Panc1 (cell line): ENCODE measurements at regions not wholly inside any gene's neighbourhood (a gene's known extent, or its start where the extent isn't known, plus 50 kb on each side); places are given as distances from the start of the nearest gene placed in this dataset.

Source experiments
- ATAC-seq: fragments of 200-7000 bp; cut with Tn5 transposase; 2 replicates; pipeline ENCODE4 v1.9.1; 2020; ENCODE audit warnings: mild to moderate bottlenecking, moderate library complexity
- BruUV-seq: library from RNA; stranded (reverse); fragments of 400-500 nt; replicated peaks from 2 replicates; lab custom pipeline; 2021; lab: Mats Ljungman, UMichigan
- CTCF ChIA-PET: fragments of 300-600 bp; sonication (Branson Sonifier 250); formaldehyde crosslinking; loops from one replicate; lab custom pipeline; 2022; ENCODE audit warnings: antibody characterized with exemption; lab: Charles Lee
- POLR2A ChIA-PET: fragments of 300-600 bp; sonication (Branson Sonifier 250); formaldehyde crosslinking; loops from one replicate; lab custom pipeline; 2022; ENCODE audit warnings: antibody characterized with exemption; lab: Charles Lee
- DNase-seq: peaks from one replicate; pipeline ENCODE4 v3.0.0-alpha.2; 2010; ENCODE audit warnings: low read depth, low spot score
- H3K27ac ChIP-seq: 2 replicates; pipeline ENCODE4 v1.5.1; 2011; ENCODE audit warnings: mild to moderate bottlenecking, low read length, inconsistent platforms
- H3K27me3 ChIP-seq: fragments of 200-500 bp; sonication (Bioruptor generic); 2 replicates; pipeline ENCODE4 v1.6.0; 2014; ENCODE audit warnings: low read length, inconsistent platforms; ENCODE audit not compliant: control insufficient read depth, insufficient read depth
- H3K36me3 ChIP-seq: fragments of 200-500 bp; sonication (Bioruptor generic); 2 replicates; pipeline ENCODE4 v1.5.1; 2014; ENCODE audit warnings: inconsistent platforms, mild to moderate bottlenecking, low read length, moderate library complexity; ENCODE audit not compliant: control insufficient read depth, insufficient read depth
- H3K4me1 ChIP-seq: 2 replicates; pipeline ENCODE4 v1.5.1; 2011; ENCODE audit warnings: inconsistent platforms, mild to moderate bottlenecking, low read length, moderate library complexity; ENCODE audit not compliant: control insufficient read depth, insufficient read depth
- H3K4me3 ChIP-seq, 2 experiments: 2 replicates each; pipeline ENCODE4 v1.5.1; 2011 to 2012; ENCODE audit warnings: low read depth in 2 of 2, low read length in 2 of 2, mild to moderate bottlenecking in 2 of 2, inconsistent platforms in 1 of 2, moderate library complexity in 1 of 2
- H3K9me3 ChIP-seq: fragments of 200-500 bp; sonication (Bioruptor generic); 2 replicates; pipeline ENCODE4 v1.5.1; 2014; ENCODE audit warnings: low read depth, mild to moderate bottlenecking, inconsistent platforms, low read length, moderate library complexity; ENCODE audit not compliant: control insufficient read depth, insufficient read depth
- POLR2AphosphoS5 ChIP-seq: IDR thresholded peaks from 2 replicates; pipeline ENCODE4 v1.6.1; 2012; ENCODE audit warnings: mild to moderate bottlenecking, low read depth, low read length, moderate library complexity
- SIN3A ChIP-seq: IDR thresholded peaks from 2 replicates; pipeline ENCODE4 v1.6.1; 2012; ENCODE audit warnings: low read depth, mild to moderate bottlenecking, low read length, moderate library complexity, borderline replicate concordance; ENCODE audit not compliant: insufficient read depth
- TCF7L2 ChIP-seq: IDR thresholded peaks from 2 replicates; pipeline ENCODE4 v1.6.1; 2011; ENCODE audit warnings: mild to moderate bottlenecking, low read depth, low read length, inconsistent platforms
- in situ Hi-C: cut with HindIII; loops from 2 replicates; pipeline ENCODE4 v1.10.0; 2016; ENCODE audit warnings: low sequenced_read_pairs, low pct_unique_long_range_greater_than_20kb
- intact Hi-C: fragments of 100-400 bp; cut with micrococcal nuclease; formaldehyde crosslinking; loops from one replicate; pipeline ENCODE4 v1.10.0; 2022; ENCODE audit not compliant: unreplicated experiment
- TF ChIP-seq, protein P1 (sequence below): fragments of 450-650 bp; IDR thresholded peaks from 2 replicates; pipeline ENCODE4 v1.5.1; 2017; ENCODE audit warnings: mild to moderate bottlenecking
- TF ChIP-seq, protein P2 (sequence below), 2 experiments: IDR thresholded peaks; 2 replicates each; pipeline ENCODE4 v1.6.1; 2011 to 2012; ENCODE audit warnings: low read depth in 2 of 2, control low read depth in 1 of 2, low read length in 1 of 2, mild to moderate bottlenecking in 1 of 2, moderate library complexity in 1 of 2; ENCODE audit not compliant: insufficient read depth in 1 of 2

DNA sequence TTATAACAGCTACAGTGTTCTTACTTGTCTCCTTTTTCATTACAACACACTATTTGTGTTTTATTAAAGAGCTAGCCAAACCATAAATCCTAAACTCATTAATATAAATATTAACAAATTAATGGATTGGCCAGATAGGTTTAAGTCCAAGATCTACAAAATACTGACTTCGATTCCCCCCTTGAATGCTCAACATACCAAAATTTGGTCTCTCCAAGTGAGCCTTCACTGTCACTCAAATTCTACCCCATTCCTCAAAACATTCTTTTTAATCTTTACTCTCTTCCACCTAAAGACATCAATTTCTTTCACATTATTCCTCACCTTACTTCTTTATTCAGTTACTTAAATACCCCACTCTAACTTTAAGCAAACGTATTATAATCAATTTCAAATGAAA, 281.5 kb downstream of the ICOS start:
- CTCF ChIA-PET = no interaction called here
- TF ChIP-seq POLR2AphosphoS5 (no peak), TCF7L2 (no peak), SIN3A (no peak)
- TF ChIP-seq, protein P1, sequence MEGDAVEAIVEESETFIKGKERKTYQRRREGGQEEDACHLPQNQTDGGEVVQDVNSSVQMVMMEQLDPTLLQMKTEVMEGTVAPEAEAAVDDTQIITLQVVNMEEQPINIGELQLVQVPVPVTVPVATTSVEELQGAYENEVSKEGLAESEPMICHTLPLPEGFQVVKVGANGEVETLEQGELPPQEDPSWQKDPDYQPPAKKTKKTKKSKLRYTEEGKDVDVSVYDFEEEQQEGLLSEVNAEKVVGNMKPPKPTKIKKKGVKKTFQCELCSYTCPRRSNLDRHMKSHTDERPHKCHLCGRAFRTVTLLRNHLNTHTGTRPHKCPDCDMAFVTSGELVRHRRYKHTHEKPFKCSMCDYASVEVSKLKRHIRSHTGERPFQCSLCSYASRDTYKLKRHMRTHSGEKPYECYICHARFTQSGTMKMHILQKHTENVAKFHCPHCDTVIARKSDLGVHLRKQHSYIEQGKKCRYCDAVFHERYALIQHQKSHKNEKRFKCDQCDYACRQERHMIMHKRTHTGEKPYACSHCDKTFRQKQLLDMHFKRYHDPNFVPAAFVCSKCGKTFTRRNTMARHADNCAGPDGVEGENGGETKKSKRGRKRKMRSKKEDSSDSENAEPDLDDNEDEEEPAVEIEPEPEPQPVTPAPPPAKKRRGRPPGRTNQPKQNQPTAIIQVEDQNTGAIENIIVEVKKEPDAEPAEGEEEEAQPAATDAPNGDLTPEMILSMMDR = no peak
- TF ChIP-seq, protein P2, sequence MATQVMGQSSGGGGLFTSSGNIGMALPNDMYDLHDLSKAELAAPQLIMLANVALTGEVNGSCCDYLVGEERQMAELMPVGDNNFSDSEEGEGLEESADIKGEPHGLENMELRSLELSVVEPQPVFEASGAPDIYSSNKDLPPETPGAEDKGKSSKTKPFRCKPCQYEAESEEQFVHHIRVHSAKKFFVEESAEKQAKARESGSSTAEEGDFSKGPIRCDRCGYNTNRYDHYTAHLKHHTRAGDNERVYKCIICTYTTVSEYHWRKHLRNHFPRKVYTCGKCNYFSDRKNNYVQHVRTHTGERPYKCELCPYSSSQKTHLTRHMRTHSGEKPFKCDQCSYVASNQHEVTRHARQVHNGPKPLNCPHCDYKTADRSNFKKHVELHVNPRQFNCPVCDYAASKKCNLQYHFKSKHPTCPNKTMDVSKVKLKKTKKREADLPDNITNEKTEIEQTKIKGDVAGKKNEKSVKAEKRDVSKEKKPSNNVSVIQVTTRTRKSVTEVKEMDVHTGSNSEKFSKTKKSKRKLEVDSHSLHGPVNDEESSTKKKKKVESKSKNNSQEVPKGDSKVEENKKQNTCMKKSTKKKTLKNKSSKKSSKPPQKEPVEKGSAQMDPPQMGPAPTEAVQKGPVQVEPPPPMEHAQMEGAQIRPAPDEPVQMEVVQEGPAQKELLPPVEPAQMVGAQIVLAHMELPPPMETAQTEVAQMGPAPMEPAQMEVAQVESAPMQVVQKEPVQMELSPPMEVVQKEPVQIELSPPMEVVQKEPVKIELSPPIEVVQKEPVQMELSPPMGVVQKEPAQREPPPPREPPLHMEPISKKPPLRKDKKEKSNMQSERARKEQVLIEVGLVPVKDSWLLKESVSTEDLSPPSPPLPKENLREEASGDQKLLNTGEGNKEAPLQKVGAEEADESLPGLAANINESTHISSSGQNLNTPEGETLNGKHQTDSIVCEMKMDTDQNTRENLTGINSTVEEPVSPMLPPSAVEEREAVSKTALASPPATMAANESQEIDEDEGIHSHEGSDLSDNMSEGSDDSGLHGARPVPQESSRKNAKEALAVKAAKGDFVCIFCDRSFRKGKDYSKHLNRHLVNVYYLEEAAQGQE (IDR thresholded peaks at IDR 0.05; ENCODE audit: insufficient read depth in 1 of 2, low read depth in 2 of 2, low read length in 1 of 2) = no peak
- intact Hi-C loops = no loop called here
- Histone ChIP-seq H3K4me3 (no peak overlapping the region), H3K9me3 (peaks cover 4% of the 10 kb centered on the region; the same call in 1 of the 2 replicates), H3K27ac (no peak overlapping the region), H3K27me3 (no peaks in the 10 kb centered on the region), H3K36me3 (no peaks in the 10 kb centered on the region), H3K4me1 (no peaks in the 10 kb centered on the region)
- ATAC-seq = no peak
- no TSS peak for BruUV-seq
- in situ Hi-C loops = no loop called here
- no peak for DNase-seq
- POLR2A ChIA-PET = no interaction called here

DNA sequence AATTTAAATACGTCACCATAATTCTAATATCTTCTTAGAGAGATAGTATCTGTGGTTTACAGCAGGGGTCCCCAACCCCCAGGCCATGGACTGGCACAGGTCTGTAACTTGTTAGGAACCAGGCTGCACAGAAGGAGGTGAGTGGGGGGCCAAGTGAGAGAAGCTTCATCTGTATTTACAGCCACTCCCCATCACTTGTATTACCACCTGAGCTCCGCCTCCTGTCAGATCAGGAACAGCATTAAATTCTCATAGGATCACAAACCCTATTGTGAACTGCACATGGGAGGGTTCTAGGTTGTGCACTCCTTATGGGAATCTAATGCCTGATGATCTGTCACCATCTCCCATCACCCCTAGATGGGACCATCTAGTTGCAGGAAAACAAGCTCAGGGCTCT, 282.6 kb downstream of the ICOS start:
- CTCF ChIA-PET = no interaction called here
- H3K9me3 ChIP-seq = peaks cover 4% of the 10 kb centered on the region; the same call in 1 of the 2 replicates
- no TSS peak for BruUV-seq
- ATAC-seq (no peak), DNase-seq (no peak)
- H3K27ac ChIP-seq = no peak overlapping the region
- POLR2A ChIA-PET = no interaction called here
- TF ChIP-seq TCF7L2 (no peak), POLR2AphosphoS5 (no peak), SIN3A (no peak)
- TF ChIP-seq, protein P1 = no peak
- TF ChIP-seq, protein P2 (IDR thresholded peaks at IDR 0.05; ENCODE audit: insufficient read depth in 1 of 2, low read depth in 2 of 2, low read length in 1 of 2) = no peak
- in situ Hi-C loops = no loop called here
- intact Hi-C loops = no loop called here
- H3K4me1 ChIP-seq = no peaks in the 10 kb centered on the region
- no peaks in the 10 kb centered on the region for H3K36me3 ChIP-seq
- no peak overlapping the region for H3K4me3 ChIP-seq
- H3K27me3 ChIP-seq = no peaks in the 10 kb centered on the region
